Type B pancreatic cell (in vitro differentiated cells): ENCODE measurements at regions not wholly inside any gene's neighbourhood (a gene's known extent, or its start where the extent isn't known, plus 50 kb on each side); places are given as distances from the start of the nearest gene placed in this dataset.

ENCODE experiments used
- DNase-seq: peaks from one replicate; pipeline ENCODE4 v3.0.0; 2021; ENCODE audit warnings: mixed read lengths; ENCODE audit not compliant: unreplicated experiment; ENCODE audit errors: extremely low spot score
- H3K27ac Mint-ChIP-seq: 2 replicates; pipeline ENCODE4 v1.8.0; 2021; ENCODE audit warnings: mild to moderate bottlenecking, mixed read lengths
- H3K27me3 Mint-ChIP-seq: 2 replicates; pipeline ENCODE4 v1.8.0; 2021; ENCODE audit warnings: mixed read lengths
- H3K36me3 Mint-ChIP-seq: 2 replicates; pipeline ENCODE4 v1.8.0; 2021; ENCODE audit warnings: mixed read lengths
- H3K4me1 Mint-ChIP-seq: one replicate; pipeline ENCODE4 v1.8.0; 2021; ENCODE audit warnings: mixed read lengths; ENCODE audit not compliant: unreplicated experiment
- H3K4me3 Mint-ChIP-seq: 2 replicates; pipeline ENCODE4 v1.8.0; 2021; ENCODE audit warnings: mild to moderate bottlenecking, mixed read lengths
- H3K9me3 Mint-ChIP-seq: 2 replicates; pipeline ENCODE4 v1.8.0; 2021; ENCODE audit warnings: mixed read lengths
- TF ChIP-seq, protein P1 (sequence below): fragments of 200-600 bp; sonication (generic); conservative IDR thresholded peaks from 2 replicates; pipeline ENCODE4 v1.5.0; 2021; ENCODE audit warnings: antibody characterized with exemption, mild to moderate bottlenecking

DNA sequence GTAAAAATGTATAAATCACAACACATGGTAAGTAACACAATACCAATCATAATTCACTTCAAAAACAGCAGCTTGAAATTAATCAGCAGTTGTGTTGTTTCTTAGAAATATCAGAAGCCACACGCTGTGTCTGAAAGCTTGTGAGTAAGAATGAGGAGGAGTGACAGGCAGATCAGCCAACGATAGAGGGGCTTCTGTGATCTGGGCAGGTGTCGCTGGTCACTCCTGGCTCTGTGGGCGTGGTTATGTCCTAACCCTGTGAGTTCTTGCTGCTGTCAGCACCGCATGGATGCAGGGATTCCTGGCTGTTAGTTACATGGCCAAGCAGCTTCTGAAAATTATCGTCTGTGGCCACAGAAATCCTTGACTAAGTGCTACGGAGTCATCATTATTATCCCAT is 123.4 kb downstream of the SLC25A47 start:
- TF ChIP-seq, protein P1, sequence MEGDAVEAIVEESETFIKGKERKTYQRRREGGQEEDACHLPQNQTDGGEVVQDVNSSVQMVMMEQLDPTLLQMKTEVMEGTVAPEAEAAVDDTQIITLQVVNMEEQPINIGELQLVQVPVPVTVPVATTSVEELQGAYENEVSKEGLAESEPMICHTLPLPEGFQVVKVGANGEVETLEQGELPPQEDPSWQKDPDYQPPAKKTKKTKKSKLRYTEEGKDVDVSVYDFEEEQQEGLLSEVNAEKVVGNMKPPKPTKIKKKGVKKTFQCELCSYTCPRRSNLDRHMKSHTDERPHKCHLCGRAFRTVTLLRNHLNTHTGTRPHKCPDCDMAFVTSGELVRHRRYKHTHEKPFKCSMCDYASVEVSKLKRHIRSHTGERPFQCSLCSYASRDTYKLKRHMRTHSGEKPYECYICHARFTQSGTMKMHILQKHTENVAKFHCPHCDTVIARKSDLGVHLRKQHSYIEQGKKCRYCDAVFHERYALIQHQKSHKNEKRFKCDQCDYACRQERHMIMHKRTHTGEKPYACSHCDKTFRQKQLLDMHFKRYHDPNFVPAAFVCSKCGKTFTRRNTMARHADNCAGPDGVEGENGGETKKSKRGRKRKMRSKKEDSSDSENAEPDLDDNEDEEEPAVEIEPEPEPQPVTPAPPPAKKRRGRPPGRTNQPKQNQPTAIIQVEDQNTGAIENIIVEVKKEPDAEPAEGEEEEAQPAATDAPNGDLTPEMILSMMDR: no peak
- Mint-ChIP-seq H3K27me3 (no peaks in the 10 kb centered on the region), H3K4me1 (peaks cover 10% of the 10 kb centered on the region), H3K9me3 (no peaks in the 10 kb centered on the region), H3K4me3 (no peak overlapping the region), H3K27ac (no peak overlapping the region), H3K36me3 (no peaks in the 10 kb centered on the region)
- DNase-seq: no peak

DNA sequence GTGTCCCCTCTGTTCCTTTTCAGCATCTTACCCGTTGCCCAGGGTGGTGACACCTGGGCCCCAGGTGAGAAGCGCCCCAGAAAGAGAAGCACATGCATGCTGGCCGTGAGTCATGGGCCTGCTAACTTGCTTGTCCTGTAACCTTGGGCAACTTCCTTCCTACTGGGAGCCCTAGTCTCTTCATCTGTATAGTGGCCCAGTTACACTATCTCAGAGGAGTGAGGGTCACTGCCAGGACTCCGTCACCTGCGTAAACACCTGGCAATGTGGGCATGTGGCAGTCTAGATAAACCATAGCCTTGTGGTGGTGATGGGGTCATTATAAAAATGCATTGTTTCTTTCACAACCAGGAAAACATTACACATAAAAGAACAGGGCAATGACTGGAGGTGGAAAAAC is 125.2 kb downstream of the SLC25A47 start:
- H3K27ac Mint-ChIP-seq: no peak overlapping the region
- TF ChIP-seq, protein P1: no peak
- no peak overlapping the region for H3K4me3 Mint-ChIP-seq
- peaks cover 10% of the 10 kb centered on the region for H3K4me1 Mint-ChIP-seq
- DNase-seq: no peak
- no peaks in the 10 kb centered on the region for H3K36me3 Mint-ChIP-seq
- no peaks in the 10 kb centered on the region for H3K27me3 Mint-ChIP-seq
- no peaks in the 10 kb centered on the region for H3K9me3 Mint-ChIP-seq

DNA sequence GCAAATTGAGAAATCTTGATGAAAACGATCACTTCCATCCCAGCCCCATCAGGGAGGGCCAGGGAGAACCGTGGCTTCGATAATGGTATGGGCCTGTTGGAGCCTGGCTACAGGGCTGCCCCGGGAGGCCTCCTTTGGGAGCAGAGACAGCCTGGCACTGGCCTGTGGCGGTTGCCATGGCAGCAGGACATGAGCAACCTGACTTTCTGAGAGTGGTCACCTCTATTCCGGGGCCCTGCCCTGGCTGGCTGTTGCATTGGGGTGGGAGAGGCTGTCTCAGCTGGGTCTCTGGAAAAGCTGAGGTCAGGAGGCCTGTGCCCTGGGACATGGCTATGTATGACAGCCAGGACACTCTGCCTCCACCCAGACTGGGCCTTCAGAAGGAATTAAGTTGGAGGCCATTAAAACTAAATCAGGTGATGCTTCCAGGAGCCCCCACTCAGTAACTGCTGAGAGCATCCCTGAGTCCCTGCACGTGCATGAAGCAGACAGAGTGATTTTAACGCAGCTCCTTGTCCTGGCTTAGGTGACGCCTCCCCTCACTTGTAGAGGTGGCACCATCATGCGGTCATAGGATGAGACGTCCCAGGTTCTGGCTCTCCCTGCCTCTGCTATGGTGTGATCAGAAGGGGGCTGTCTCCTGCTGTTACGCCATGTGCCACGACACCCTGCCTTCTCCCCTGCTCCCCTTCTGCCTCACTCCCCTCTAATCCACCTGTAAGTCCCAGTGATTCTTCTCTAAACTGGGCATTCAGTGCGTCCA is 126.3 kb downstream of the SLC25A47 start:
- H3K4me1 Mint-ChIP-seq: peaks cover 10% of the 10 kb centered on the region
- H3K9me3 Mint-ChIP-seq: no peaks in the 10 kb centered on the region
- no peak overlapping the region for H3K27ac Mint-ChIP-seq
- TF ChIP-seq, protein P1: no peak
- no peaks in the 10 kb centered on the region for H3K27me3 Mint-ChIP-seq
- no peaks in the 10 kb centered on the region for H3K36me3 Mint-ChIP-seq
- DNase-seq: no peak
- no peak overlapping the region for H3K4me3 Mint-ChIP-seq

DNA sequence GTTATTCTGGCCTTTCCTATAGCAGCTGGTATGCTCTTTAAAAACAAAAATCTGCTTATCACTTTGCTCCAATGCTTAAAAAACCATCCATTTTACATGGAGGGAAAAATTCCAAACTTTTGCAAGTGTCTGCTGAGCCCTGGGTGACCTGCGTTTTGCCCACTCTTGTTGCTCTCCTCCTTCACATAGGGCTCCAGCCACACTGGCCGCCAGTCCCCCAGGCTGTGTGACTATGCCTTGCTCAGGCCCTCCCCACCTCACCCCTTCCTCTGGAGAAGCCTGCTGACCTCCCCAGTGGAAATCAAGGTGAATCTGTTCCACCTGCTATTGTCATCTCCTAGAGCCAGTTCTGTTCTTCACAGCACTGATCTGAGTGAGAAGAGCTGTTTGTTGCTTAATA is 126.9 kb downstream of the SLC25A47 start:
- Mint-ChIP-seq H3K27me3 (no peaks in the 10 kb centered on the region), H3K27ac (no peak overlapping the region), H3K4me3 (no peak overlapping the region), H3K36me3 (no peaks in the 10 kb centered on the region), H3K4me1 (peaks cover 10% of the 10 kb centered on the region), H3K9me3 (no peaks in the 10 kb centered on the region)
- DNase-seq: no peak
- TF ChIP-seq, protein P1: no peak

DNA sequence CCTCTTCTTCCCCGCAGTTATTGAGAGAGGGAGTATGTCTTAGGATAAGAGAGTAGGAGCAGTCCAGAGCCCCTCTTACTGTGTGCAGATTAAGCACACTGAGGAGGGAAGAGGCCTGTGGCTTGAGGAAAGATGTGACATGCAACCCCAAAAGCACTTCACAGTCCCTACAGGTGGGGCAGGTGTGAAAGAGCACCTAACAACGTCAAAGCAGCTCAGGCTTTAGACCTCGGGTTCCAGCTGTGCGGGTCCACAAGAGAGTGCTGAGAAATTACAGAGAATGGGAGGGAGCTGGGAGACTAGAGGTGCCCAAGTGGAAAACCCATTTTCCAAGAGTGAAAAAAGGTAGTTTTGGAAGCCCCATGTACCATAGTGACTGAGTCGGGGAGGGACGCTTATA is 127.6 kb downstream of the SLC25A47 start:
- H3K4me1 Mint-ChIP-seq: peaks cover 10% of the 10 kb centered on the region
- H3K9me3 Mint-ChIP-seq: no peaks in the 10 kb centered on the region
- no peak overlapping the region for H3K27ac Mint-ChIP-seq
- no peaks in the 10 kb centered on the region for H3K27me3 Mint-ChIP-seq
- H3K4me3 Mint-ChIP-seq: no peak overlapping the region
- no peaks in the 10 kb centered on the region for H3K36me3 Mint-ChIP-seq
- TF ChIP-seq, protein P1: no peak
- DNase-seq: no peak
